ENCODE measurements at regions not wholly inside any gene's neighbourhood (a gene's known extent, or its start where the extent isn't known, plus 50 kb on each side); places are given as distances from the start of the nearest gene placed in this dataset.

DNA sequence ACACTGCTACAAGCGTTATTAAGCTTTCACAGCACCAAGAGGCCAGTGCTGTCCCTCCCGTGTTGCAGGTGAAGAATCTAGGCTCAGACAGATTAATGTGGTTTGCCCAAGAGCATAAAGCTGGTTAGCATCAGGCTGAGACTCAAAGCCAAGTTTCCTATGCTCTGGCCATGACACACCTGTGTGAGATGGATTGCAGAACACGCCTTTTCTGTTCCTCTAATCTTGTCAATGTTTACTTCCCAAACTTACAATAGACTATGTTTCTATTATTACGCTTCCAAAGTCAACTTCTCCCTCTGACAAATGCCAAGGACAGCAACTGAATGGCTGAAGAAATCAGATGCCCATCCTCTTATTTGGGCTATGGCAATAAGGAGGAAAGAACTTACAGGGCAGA is 138.4 kb upstream of the SLIT3 start:
- TF ChIP-seq, protein P1, sequence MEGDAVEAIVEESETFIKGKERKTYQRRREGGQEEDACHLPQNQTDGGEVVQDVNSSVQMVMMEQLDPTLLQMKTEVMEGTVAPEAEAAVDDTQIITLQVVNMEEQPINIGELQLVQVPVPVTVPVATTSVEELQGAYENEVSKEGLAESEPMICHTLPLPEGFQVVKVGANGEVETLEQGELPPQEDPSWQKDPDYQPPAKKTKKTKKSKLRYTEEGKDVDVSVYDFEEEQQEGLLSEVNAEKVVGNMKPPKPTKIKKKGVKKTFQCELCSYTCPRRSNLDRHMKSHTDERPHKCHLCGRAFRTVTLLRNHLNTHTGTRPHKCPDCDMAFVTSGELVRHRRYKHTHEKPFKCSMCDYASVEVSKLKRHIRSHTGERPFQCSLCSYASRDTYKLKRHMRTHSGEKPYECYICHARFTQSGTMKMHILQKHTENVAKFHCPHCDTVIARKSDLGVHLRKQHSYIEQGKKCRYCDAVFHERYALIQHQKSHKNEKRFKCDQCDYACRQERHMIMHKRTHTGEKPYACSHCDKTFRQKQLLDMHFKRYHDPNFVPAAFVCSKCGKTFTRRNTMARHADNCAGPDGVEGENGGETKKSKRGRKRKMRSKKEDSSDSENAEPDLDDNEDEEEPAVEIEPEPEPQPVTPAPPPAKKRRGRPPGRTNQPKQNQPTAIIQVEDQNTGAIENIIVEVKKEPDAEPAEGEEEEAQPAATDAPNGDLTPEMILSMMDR (IDR thresholded peaks at IDR 0.05; ENCODE audit: insufficient read depth, low read length) = no peak
- no peak for TF ChIP-seq SPI1 (IDR thresholded peaks at IDR 0.05; ENCODE audit: borderline replicate concordance, low read depth)

Measured in HL-60 (cell line).